OCI-LY3 (cell line): ENCODE measurements at regions not wholly inside any gene's neighbourhood (a gene's known extent, or its start where the extent isn't known, plus 50 kb on each side); places are given as distances from the start of the nearest gene placed in this dataset.

ENCODE experiments used
- EZH2phosphoT487 ChIP-seq: fragments of 200-600 bp; shearing (Covaris generic); IDR thresholded peaks from 2 replicates; pipeline ENCODE4 v1.6.1; 2018; ENCODE audit warnings: antibody characterized with exemption, mixed run types, low read depth
- TF ChIP-seq, protein P1 (sequence below): fragments of 200-600, 300-600 bp; sonication (generic); IDR thresholded peaks from 2 replicates; pipeline ENCODE4 v1.5.1; 2014; ENCODE audit warnings: antibody characterized with exemption, low read length, low read depth

GRCh38 chr16:61555718-61556441 is 480.4 kb downstream of the CDH8 start:
- TF ChIP-seq, protein P1, sequence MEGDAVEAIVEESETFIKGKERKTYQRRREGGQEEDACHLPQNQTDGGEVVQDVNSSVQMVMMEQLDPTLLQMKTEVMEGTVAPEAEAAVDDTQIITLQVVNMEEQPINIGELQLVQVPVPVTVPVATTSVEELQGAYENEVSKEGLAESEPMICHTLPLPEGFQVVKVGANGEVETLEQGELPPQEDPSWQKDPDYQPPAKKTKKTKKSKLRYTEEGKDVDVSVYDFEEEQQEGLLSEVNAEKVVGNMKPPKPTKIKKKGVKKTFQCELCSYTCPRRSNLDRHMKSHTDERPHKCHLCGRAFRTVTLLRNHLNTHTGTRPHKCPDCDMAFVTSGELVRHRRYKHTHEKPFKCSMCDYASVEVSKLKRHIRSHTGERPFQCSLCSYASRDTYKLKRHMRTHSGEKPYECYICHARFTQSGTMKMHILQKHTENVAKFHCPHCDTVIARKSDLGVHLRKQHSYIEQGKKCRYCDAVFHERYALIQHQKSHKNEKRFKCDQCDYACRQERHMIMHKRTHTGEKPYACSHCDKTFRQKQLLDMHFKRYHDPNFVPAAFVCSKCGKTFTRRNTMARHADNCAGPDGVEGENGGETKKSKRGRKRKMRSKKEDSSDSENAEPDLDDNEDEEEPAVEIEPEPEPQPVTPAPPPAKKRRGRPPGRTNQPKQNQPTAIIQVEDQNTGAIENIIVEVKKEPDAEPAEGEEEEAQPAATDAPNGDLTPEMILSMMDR: no peak
- TF ChIP-seq EZH2phosphoT487: no peak
